Osteoblast (primary cell): ENCODE measurements at regions not wholly inside any gene's neighbourhood (a gene's known extent, or its start where the extent isn't known, plus 50 kb on each side); places are given as distances from the start of the nearest gene placed in this dataset.

Source experiments
- DNase-seq: peaks from one replicate; pipeline ENCODE4 v3.0.0; 2011; ENCODE audit warnings: low spot score, mixed read lengths; ENCODE audit not compliant: insufficient read length; ENCODE audit errors: missing footprints
- H2AFZ ChIP-seq: 2 replicates; pipeline ENCODE4 v1.6.0; 2011; ENCODE audit warnings: mild to moderate bottlenecking, low read length
- H3K27ac ChIP-seq: 2 replicates; pipeline ENCODE4 v1.5.1; 2011; ENCODE audit warnings: mild to moderate bottlenecking, low read depth, low read length, moderate library complexity
- H3K27me3 ChIP-seq: 2 replicates; pipeline ENCODE4 v1.6.0; 2012; ENCODE audit warnings: mild to moderate bottlenecking, control low read depth, inconsistent platforms, low read length, moderate library complexity; ENCODE audit not compliant: insufficient read depth
- H3K36me3 ChIP-seq: 2 replicates; pipeline ENCODE4 v1.5.1; 2011; ENCODE audit warnings: mild to moderate bottlenecking, low read length, control low read depth, moderate library complexity; ENCODE audit not compliant: insufficient read depth
- H3K4me1 ChIP-seq: 2 replicates; pipeline ENCODE4 v1.5.1; 2011; ENCODE audit warnings: mild to moderate bottlenecking, low read length, control low read depth, moderate library complexity; ENCODE audit not compliant: insufficient read depth
- H3K4me2 ChIP-seq: 2 replicates; pipeline ENCODE4 v1.6.0; 2011; ENCODE audit warnings: mild to moderate bottlenecking, low read length; ENCODE audit not compliant: insufficient read depth
- H3K4me3 ChIP-seq: fragments of 200-600 bp; sonication (generic); 3 replicates; pipeline ENCODE4 v1.5.1; 2012; ENCODE audit warnings: mild to moderate bottlenecking, low read length, inconsistent platforms; ENCODE audit not compliant: insufficient read depth
- H3K79me2 ChIP-seq: 2 replicates; pipeline ENCODE4 v1.6.0; 2012; ENCODE audit warnings: mild to moderate bottlenecking, low read length, control low read depth, inconsistent platforms; ENCODE audit not compliant: insufficient read depth
- H3K9me3 ChIP-seq: 2 replicates; pipeline ENCODE4 v1.5.1; 2011; ENCODE audit warnings: low read depth, low read length, control low read depth
- H4K20me1 ChIP-seq: 2 replicates; pipeline ENCODE4 v1.6.0; 2012; ENCODE audit warnings: mild to moderate bottlenecking, low read length, control low read depth; ENCODE audit not compliant: insufficient read depth
- TF ChIP-seq, protein P1 (sequence below): IDR thresholded peaks from 2 replicates; pipeline ENCODE4 v1.5.1; 2011; ENCODE audit warnings: mild to moderate bottlenecking, low read depth, low read length, moderate library complexity; ENCODE audit errors: extremely low read depth

DNA sequence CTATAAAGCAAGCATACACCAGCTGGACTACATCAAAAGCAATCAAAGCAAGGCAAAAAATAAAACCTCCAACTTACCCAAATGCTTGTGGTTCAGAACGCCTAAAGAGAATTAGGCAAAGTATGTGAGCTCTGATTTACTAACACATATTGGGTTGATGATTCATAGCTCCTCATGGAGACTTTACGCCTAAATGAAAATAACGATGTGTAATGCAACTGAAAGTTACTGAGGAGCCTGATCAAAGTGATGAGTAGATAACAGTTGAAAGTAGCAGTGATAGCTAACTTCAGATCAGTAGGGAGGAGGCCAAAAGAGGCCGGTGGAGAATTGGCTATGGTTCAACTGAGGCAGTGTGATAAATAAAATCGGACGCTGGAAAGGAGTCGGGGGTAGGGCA lies 85.0 kb downstream of the MPP7 start:
- TF ChIP-seq, protein P1, sequence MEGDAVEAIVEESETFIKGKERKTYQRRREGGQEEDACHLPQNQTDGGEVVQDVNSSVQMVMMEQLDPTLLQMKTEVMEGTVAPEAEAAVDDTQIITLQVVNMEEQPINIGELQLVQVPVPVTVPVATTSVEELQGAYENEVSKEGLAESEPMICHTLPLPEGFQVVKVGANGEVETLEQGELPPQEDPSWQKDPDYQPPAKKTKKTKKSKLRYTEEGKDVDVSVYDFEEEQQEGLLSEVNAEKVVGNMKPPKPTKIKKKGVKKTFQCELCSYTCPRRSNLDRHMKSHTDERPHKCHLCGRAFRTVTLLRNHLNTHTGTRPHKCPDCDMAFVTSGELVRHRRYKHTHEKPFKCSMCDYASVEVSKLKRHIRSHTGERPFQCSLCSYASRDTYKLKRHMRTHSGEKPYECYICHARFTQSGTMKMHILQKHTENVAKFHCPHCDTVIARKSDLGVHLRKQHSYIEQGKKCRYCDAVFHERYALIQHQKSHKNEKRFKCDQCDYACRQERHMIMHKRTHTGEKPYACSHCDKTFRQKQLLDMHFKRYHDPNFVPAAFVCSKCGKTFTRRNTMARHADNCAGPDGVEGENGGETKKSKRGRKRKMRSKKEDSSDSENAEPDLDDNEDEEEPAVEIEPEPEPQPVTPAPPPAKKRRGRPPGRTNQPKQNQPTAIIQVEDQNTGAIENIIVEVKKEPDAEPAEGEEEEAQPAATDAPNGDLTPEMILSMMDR = no peak
- Histone ChIP-seq H2AFZ (no peak overlapping the region), H3K9me3 (no peaks in the 10 kb centered on the region), H3K79me2 (no peaks in the 10 kb centered on the region), H3K4me2 (peak overlapping the region; percentile 43), H3K4me3 (no peak overlapping the region), H3K27ac (peak overlapping the region; percentile 43), H4K20me1 (no peaks in the 10 kb centered on the region), H3K27me3 (peaks cover 3% of the 10 kb centered on the region), H3K4me1 (peaks cover 18% of the 10 kb centered on the region), H3K36me3 (no peaks in the 10 kb centered on the region)
- DNase-seq = no peak

DNA sequence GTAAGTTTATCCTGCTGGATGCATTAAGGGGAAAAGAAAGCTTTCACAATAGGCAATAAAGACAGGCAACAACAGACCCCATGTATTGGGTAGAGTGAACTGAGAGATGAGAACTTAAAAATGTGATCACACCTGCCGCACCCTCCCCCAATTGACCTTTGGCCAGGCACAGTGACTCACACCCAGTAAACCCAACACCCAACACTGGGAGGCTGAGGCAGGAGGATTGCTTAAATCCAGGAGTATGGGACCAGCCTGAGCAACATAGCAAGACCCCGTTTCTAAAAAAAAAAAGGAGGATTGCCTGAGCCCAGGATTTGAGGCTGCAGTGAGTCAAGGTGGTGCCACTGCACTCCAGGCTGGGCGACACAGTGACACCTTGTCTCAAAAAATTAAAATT lies 86.9 kb downstream of the MPP7 start:
- no peaks in the 10 kb centered on the region for H4K20me1 ChIP-seq
- no peaks in the 10 kb centered on the region for H3K79me2 ChIP-seq
- TF ChIP-seq, protein P1 = no peak
- H3K4me2 ChIP-seq = no peak overlapping the region
- no peak overlapping the region for H3K27ac ChIP-seq
- peaks cover 3% of the 10 kb centered on the region for H3K27me3 ChIP-seq
- no peak overlapping the region for H3K4me3 ChIP-seq
- no peak for DNase-seq
- no peaks in the 10 kb centered on the region for H3K9me3 ChIP-seq
- H3K4me1 ChIP-seq = peaks cover 18% of the 10 kb centered on the region
- H2AFZ ChIP-seq = no peak overlapping the region
- H3K36me3 ChIP-seq = no peaks in the 10 kb centered on the region

DNA sequence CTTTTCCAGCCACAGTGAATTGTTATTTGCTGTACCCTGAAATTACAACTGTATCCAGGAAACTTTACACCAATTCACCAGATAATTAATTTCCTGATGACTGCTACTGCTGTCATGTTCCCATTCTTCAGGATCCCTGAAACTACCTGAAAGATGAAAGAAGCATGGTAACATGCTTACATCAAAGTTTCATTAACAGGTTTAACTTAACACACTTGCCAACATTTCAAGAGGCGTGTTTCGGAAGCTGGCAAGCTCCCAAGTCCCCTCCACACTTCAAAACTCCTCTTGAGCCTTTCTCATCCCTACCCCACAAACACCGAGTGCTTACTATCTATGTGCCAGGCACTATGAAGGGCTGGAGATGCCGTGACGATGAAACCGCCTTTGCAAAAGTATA lies 88.6 kb downstream of the MPP7 start:
- Histone ChIP-seq H3K79me2 (no peaks in the 10 kb centered on the region), H3K9me3 (no peaks in the 10 kb centered on the region), H3K36me3 (no peaks in the 10 kb centered on the region), H3K27ac (no peak overlapping the region), H3K4me1 (peaks cover 18% of the 10 kb centered on the region), H2AFZ (no peak overlapping the region), H3K4me3 (no peak overlapping the region), H4K20me1 (no peaks in the 10 kb centered on the region), H3K4me2 (no peak overlapping the region), H3K27me3 (peaks cover 3% of the 10 kb centered on the region)
- TF ChIP-seq, protein P1 = no peak
- DNase-seq = no peak

DNA sequence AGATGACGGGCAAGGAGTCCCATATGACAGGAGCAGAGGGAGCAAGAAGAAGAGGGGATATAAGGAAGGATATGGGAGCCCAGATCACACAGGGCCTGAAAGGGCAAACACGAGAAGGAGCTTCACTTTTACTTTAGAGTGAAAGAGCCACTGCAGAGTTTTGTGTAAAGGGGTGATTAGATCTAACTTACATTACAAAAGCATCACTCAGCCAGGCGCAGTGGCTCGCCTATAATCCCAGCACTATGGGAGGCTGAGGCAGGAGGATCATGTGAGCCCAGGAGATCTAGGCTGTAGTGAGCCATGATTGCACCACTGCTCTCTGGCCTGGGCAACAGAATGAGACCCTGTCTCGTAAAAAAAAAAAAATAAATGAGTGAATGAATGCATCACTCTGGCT lies 91.1 kb downstream of the MPP7 start:
- DNase-seq = no peak
- Histone ChIP-seq H3K27me3 (peaks cover 3% of the 10 kb centered on the region), H3K27ac (no peak overlapping the region), H4K20me1 (no peaks in the 10 kb centered on the region), H3K4me1 (no peaks in the 10 kb centered on the region), H3K4me3 (no peak overlapping the region), H3K4me2 (no peak overlapping the region), H3K9me3 (no peaks in the 10 kb centered on the region), H2AFZ (no peak overlapping the region), H3K36me3 (no peaks in the 10 kb centered on the region), H3K79me2 (no peaks in the 10 kb centered on the region)
- TF ChIP-seq, protein P1 = no peak
